Tibial nerve (tissue), 4 donors: ENCODE measurements at regions not wholly inside any gene's neighbourhood (a gene's known extent, or its start where the extent isn't known, plus 50 kb on each side); places are given as distances from the start of the nearest gene placed in this dataset.

Source experiments
- DNase-seq, 2 donors: peaks; one replicate each; pipeline ENCODE4 v3.0.0-alpha.2; 2019; ENCODE audit warnings: low spot score in 2 of 2
- H3K27ac ChIP-seq, 4 donors: fragments of 200-600 bp; sonication (generic) in 3 of 4; one replicate each; pipeline ENCODE4 v1.5.1; 2017 to 2019; ENCODE audit warnings: mild to moderate bottlenecking in 1 of 4
- H3K27me3 ChIP-seq, 2 donors: fragments of 200-600 bp; sonication (generic) in 1 of 2; one replicate each; pipeline versions ENCODE4 v1.5.1 to v1.6.0; 2017 to 2019
- H3K36me3 ChIP-seq, 3 donors: fragments of 200-600 bp; sonication (generic); one replicate each; pipeline ENCODE4 v1.5.1; 2018 to 2019
- H3K4me1 ChIP-seq, 4 donors: fragments of 200-600 bp; sonication (generic) in 3 of 4; one replicate each; pipeline ENCODE4 v1.5.1; 2017 to 2019
- H3K4me3 ChIP-seq, 4 donors: fragments of 200-600 bp; sonication (generic) in 3 of 4; one replicate each; pipeline ENCODE4 v1.5.1; 2017 to 2019; ENCODE audit warnings: mild to moderate bottlenecking in 1 of 4, moderate library complexity in 1 of 4
- H3K9me3 ChIP-seq, 4 donors: fragments of 200-600 bp; sonication (generic) in 3 of 4; one replicate each; pipeline ENCODE4 v1.5.1; 2017 to 2019
- CTCF ChIP-seq, 5 experiments: fragments of 200-600 bp in 3 of 5; fragments of 450-650 bp in 2 of 5; sonication (generic) in 3 of 5; IDR thresholded peaks; one replicate each; pipeline ENCODE4 v1.5.1; 2016 to 2019; ENCODE audit warnings: antibody characterized with exemption in 5 of 5, mild to moderate bottlenecking in 3 of 5, moderate library complexity in 2 of 5
- EP300 ChIP-seq, 2 donors: sonication (generic); formaldehyde crosslinking; IDR thresholded peaks; one replicate each; pipeline ENCODE4 v1.6.1; 2017; ENCODE audit warnings: antibody characterized with exemption in 2 of 2, mild to moderate bottlenecking in 1 of 2
- POLR2A ChIP-seq, 2 donors: fragments of 450-650 bp; IDR thresholded peaks; one replicate each; pipeline ENCODE4 v1.6.1; 2017; ENCODE audit warnings: antibody characterized with exemption in 2 of 2, mild to moderate bottlenecking in 2 of 2, moderate library complexity in 2 of 2
- WGBS, 2 donors: methylation state at CpG; one replicate each; pipeline ENCODE4 v1.1.5; 2018; 5-methylcytosine and 5-hydroxymethylcytosine counted together

- H3K4me3 ChIP-seq = no peak overlapping the region
- no peaks in the 10 kb centered on the region for H3K9me3 ChIP-seq
- H3K36me3 ChIP-seq = no peaks in the 10 kb centered on the region
- 58 to 61% methylated on average over 7 of the region's 7 CpGs for WGBS, 2 donors
- no peaks in the 10 kb centered on the region for H3K27me3 ChIP-seq
- H3K4me1 ChIP-seq = no peaks in the 10 kb centered on the region
- H3K27ac ChIP-seq = no peak overlapping the region
- DNase-seq = no peak
- TF ChIP-seq EP300 (IDR thresholded peaks at IDR 0.05) = no peak
- TF ChIP-seq CTCF (IDR thresholded peaks at IDR 0.05) = no peak
- TF ChIP-seq POLR2A (IDR thresholded peaks at IDR 0.05) = no peak
Measured at GRCh38 chr5:118529361-118530144, 458.8 kb downstream of the DTWD2 start.

GRCh38 chr5:118522626-118523025 is 465.7 kb downstream of the DTWD2 start:
- H3K27me3 ChIP-seq = no peaks in the 10 kb centered on the region
- TF ChIP-seq POLR2A (IDR thresholded peaks at IDR 0.05) (no peak), CTCF (IDR thresholded peaks at IDR 0.05) (no peak), EP300 (IDR thresholded peaks at IDR 0.05) (no peak)
- DNase-seq = no peak
- H3K4me3 ChIP-seq = no peak overlapping the region
- H3K27ac ChIP-seq = no peak overlapping the region
- no peaks in the 10 kb centered on the region for H3K36me3 ChIP-seq
- H3K9me3 ChIP-seq = no peaks in the 10 kb centered on the region
- H3K4me1 ChIP-seq = no peaks in the 10 kb centered on the region

GRCh38 chr5:118520771-118521415 is 467.5 kb downstream of the DTWD2 start:
- no peaks in the 10 kb centered on the region for H3K4me1 ChIP-seq
- no peaks in the 10 kb centered on the region for H3K27me3 ChIP-seq
- WGBS, 2 donors = 90 to 96% methylated on average over 3 of the region's 3 CpGs
- H3K4me3 ChIP-seq = no peak overlapping the region
- DNase-seq = no peak
- H3K27ac ChIP-seq = no peak overlapping the region
- H3K9me3 ChIP-seq = no peaks in the 10 kb centered on the region
- no peaks in the 10 kb centered on the region for H3K36me3 ChIP-seq
- TF ChIP-seq CTCF (IDR thresholded peaks at IDR 0.05) (no peak), EP300 (IDR thresholded peaks at IDR 0.05) (no peak), POLR2A (IDR thresholded peaks at IDR 0.05) (no peak)

- DNase-seq = no peak
- Histone ChIP-seq H3K4me3 (no peak overlapping the region), H3K27me3 (no peaks in the 10 kb centered on the region), H3K27ac (no peak overlapping the region), H3K9me3 (no peaks in the 10 kb centered on the region), H3K36me3 (no peaks in the 10 kb centered on the region), H3K4me1 (no peaks in the 10 kb centered on the region)
- no peak for TF ChIP-seq EP300 (IDR thresholded peaks at IDR 0.05)
- 77 to 88% methylated on average over 1 of the region's 1 CpG for WGBS, 2 donors
Measured at GRCh38 chr5:118519466-118519865, 468.9 kb downstream of the DTWD2 start.

GRCh38 chr5:118518720-118519119 is 469.6 kb downstream of the DTWD2 start:
- Histone ChIP-seq H3K4me3 (no peak overlapping the region), H3K27me3 (no peaks in the 10 kb centered on the region), H3K27ac (no peak overlapping the region), H3K36me3 (no peaks in the 10 kb centered on the region), H3K4me1 (no peaks in the 10 kb centered on the region), H3K9me3 (no peaks in the 10 kb centered on the region)
- WGBS, 2 donors = 95 to 97% methylated on average over 3 of the region's 3 CpGs
- no peak for DNase-seq
- TF ChIP-seq CTCF (IDR thresholded peaks at IDR 0.05) (no peak), POLR2A (IDR thresholded peaks at IDR 0.05) (no peak), EP300 (IDR thresholded peaks at IDR 0.05) (no peak)
